Parathyroid adenoma (tissue), 2 donors: ENCODE measurements at regions not wholly inside any gene's neighbourhood (a gene's known extent, or its start where the extent isn't known, plus 50 kb on each side); places are given as distances from the start of the nearest gene placed in this dataset.

Experiments
- H2AFZ ChIP-seq: fragments of 300-600 bp; sonication (generic); one replicate; pipeline ENCODE4 v1.7.0; 2017; ENCODE audit warnings: antibody characterized with exemption, mild to moderate bottlenecking
- H3K27ac ChIP-seq: fragments of 300-600 bp; sonication (generic); one replicate; pipeline ENCODE4 v1.7.0; 2017
- H3K27me3 ChIP-seq: fragments of 300-600 bp; sonication (generic); one replicate; pipeline ENCODE4 v1.7.0; 2017; ENCODE audit warnings: low read length; ENCODE audit not compliant: control insufficient read depth, insufficient read depth
- H3K36me3 ChIP-seq: fragments of 300-600 bp; sonication (generic); one replicate; pipeline ENCODE4 v1.7.0; 2017; ENCODE audit warnings: low read length; ENCODE audit not compliant: control insufficient read depth, insufficient read depth
- H3K4me1 ChIP-seq: fragments of 300-600 bp; sonication (generic); one replicate; pipeline ENCODE4 v1.7.0; 2017; ENCODE audit warnings: control low read depth
- H3K4me2 ChIP-seq: fragments of 300-600 bp; sonication (generic); one replicate; pipeline ENCODE4 v1.7.0; 2017; ENCODE audit warnings: low read length
- H3K4me3 ChIP-seq: fragments of 300-600 bp; sonication (generic); one replicate; pipeline ENCODE4 v1.7.0; 2017; ENCODE audit warnings: low read depth, low read length
- H3K79me2 ChIP-seq: fragments of 300-600 bp; sonication (generic); one replicate; pipeline ENCODE4 v1.7.0; 2017; ENCODE audit warnings: control low read depth
- H3K9ac ChIP-seq: fragments of 300-600 bp; sonication (generic); one replicate; pipeline ENCODE4 v1.7.0; 2017; ENCODE audit warnings: mild to moderate bottlenecking
- H3K9me3 ChIP-seq: fragments of 300-600 bp; sonication (generic); one replicate; pipeline ENCODE4 v1.7.0; 2017; ENCODE audit warnings: low read length; ENCODE audit not compliant: control insufficient read depth
- TF ChIP-seq, protein P1 (sequence below): fragments of 300-600 bp; sonication (generic); IDR thresholded peaks from one replicate; pipeline ENCODE4 v1.7.0; 2017; ENCODE audit warnings: antibody characterized with exemption, mild to moderate bottlenecking
- donor health status: primary hyperparathyroidism.

DNA sequence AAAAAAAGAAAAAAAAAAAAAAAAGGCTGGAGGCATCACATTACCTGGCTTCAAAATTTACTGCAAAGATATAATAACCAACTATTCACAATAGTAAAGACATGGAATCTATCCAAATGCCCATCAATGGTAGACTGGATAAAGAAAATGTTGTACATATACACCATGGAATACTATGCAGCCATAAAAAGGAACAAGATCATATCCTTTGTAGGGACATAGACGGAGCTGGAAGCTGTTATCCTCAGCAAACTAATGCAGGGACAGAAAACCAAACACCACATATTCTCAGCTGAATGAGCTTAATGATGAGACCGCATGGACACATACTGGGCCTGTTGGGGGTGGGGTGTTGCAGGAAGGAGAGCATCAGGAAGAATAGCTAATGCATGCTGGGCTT is 330.5 kb downstream of the SRGAP2C start:
- Histone ChIP-seq H3K4me2 (no peak overlapping the region), H3K4me1 (no peaks in the 10 kb centered on the region), H3K79me2 (no peaks in the 10 kb centered on the region), H3K4me3 (no peak overlapping the region), H3K27ac (no peak overlapping the region), H3K36me3 (no peaks in the 10 kb centered on the region), H2AFZ (no peak overlapping the region), H3K9ac (no peak overlapping the region), H3K9me3 (no peaks in the 10 kb centered on the region), H3K27me3 (no peaks in the 10 kb centered on the region)
- TF ChIP-seq, protein P1, sequence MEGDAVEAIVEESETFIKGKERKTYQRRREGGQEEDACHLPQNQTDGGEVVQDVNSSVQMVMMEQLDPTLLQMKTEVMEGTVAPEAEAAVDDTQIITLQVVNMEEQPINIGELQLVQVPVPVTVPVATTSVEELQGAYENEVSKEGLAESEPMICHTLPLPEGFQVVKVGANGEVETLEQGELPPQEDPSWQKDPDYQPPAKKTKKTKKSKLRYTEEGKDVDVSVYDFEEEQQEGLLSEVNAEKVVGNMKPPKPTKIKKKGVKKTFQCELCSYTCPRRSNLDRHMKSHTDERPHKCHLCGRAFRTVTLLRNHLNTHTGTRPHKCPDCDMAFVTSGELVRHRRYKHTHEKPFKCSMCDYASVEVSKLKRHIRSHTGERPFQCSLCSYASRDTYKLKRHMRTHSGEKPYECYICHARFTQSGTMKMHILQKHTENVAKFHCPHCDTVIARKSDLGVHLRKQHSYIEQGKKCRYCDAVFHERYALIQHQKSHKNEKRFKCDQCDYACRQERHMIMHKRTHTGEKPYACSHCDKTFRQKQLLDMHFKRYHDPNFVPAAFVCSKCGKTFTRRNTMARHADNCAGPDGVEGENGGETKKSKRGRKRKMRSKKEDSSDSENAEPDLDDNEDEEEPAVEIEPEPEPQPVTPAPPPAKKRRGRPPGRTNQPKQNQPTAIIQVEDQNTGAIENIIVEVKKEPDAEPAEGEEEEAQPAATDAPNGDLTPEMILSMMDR, result no peak

DNA sequence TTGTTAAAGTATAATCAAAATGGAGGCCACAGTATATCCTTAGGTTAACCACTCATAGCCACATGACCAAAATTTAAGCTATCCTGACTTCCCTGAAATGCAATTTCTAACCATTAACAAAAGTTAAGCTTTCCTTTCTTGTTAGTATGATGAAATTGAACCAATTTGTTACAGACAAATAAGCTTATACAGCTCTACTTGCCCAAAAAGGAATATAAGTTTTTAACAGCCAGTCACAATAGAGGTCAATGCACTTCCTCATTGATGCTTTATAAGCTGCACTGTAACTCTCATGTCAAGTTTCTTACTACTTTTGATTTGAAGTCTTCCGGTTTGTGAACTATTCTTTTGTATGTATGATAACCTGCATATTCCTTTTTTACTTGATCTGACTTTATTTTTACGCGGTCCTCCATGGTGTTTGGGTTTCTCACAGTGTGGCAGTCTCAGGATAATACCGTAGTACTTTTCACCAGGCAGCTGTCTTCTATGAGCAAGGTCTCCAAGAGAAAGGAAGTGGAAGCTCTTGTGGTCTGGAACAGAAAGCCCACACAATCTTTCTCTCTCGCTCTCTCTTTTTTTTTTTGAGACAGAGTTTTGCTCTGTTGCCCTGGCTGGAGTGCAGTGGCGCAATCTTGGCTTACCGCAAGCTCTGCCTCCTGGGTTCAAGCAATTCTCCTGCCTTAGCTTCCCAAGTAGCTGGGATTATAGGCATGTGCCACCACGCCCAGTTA is 331.6 kb downstream of the SRGAP2C start:
- H3K9me3 ChIP-seq, result no peaks in the 10 kb centered on the region
- no peak overlapping the region for H3K9ac ChIP-seq
- TF ChIP-seq, protein P1, result no peak
- no peak overlapping the region for H2AFZ ChIP-seq
- no peaks in the 10 kb centered on the region for H3K36me3 ChIP-seq
- no peak overlapping the region for H3K4me2 ChIP-seq
- H3K4me3 ChIP-seq, result no peak overlapping the region
- no peaks in the 10 kb centered on the region for H3K27me3 ChIP-seq
- H3K27ac ChIP-seq, result no peak overlapping the region
- no peaks in the 10 kb centered on the region for H3K79me2 ChIP-seq
- H3K4me1 ChIP-seq, result no peaks in the 10 kb centered on the region

DNA sequence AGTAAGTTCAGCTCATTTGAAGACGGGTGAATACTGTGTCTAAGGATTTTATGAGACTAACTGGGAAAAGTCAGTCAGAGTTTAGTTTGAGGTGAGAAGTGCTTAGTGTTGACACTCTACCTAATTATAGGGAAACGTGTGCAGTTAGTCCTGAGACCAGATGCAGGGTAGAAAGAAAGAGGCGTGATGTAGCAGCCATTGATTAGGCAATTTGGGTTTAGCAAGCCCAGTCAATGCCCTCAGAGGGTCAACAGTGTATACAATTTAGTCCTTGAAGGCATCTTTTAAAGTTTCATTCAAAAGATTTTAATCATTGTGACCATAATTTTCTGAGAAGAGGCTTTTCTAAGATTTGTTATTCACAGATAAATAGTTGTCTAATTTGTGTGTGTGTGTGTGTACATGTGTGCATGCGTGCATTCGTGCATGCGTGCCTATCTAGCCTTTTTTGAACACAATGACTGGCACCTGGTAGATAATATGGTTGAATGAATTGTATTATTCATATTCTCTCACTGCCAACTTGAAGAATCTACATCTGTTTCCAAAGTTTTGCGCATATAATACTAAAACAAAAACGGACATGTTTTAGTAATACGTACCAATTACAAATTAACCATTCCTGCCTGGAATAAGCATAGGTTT is 332.9 kb downstream of the SRGAP2C start:
- no peaks in the 10 kb centered on the region for H3K27me3 ChIP-seq
- TF ChIP-seq, protein P1, result no peak
- no peak overlapping the region for H3K27ac ChIP-seq
- H3K4me1 ChIP-seq, result no peaks in the 10 kb centered on the region
- no peaks in the 10 kb centered on the region for H3K36me3 ChIP-seq
- H3K9ac ChIP-seq, result no peak overlapping the region
- H3K79me2 ChIP-seq, result no peaks in the 10 kb centered on the region
- no peak overlapping the region for H3K4me2 ChIP-seq
- H2AFZ ChIP-seq, result no peak overlapping the region
- H3K9me3 ChIP-seq, result no peaks in the 10 kb centered on the region
- no peak overlapping the region for H3K4me3 ChIP-seq

DNA sequence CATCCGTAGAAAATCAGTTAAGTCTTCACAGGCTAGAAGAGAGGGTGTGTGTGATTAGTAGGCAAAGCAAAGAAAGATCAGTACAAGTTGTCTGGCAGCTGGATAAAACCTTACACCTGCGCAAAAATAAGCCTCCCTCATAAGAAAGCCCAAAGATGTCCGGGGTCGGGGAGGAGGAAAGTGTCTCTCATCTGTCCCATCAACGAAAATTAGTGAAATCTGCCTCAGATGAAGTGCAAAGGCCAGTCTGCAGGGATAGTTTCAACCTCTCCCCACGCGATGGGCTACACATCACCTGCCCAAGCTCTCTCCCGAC is 333.9 kb downstream of the SRGAP2C start:
- Histone ChIP-seq H3K79me2 (no peaks in the 10 kb centered on the region), H3K9ac (no peak overlapping the region), H3K36me3 (no peaks in the 10 kb centered on the region), H3K4me1 (no peaks in the 10 kb centered on the region), H3K27ac (no peak overlapping the region), H3K4me3 (peak overlapping the region; percentile 47), H3K27me3 (no peaks in the 10 kb centered on the region), H3K9me3 (no peaks in the 10 kb centered on the region), H3K4me2 (peak overlapping the region; percentile 79), H2AFZ (peak overlapping the region; percentile 75)
- TF ChIP-seq, protein P1, result no peak
